ENCODE measurements at regions not wholly inside any gene's neighbourhood (a gene's known extent, or its start where the extent isn't known, plus 50 kb on each side); places are given as distances from the start of the nearest gene placed in this dataset.

DNA sequence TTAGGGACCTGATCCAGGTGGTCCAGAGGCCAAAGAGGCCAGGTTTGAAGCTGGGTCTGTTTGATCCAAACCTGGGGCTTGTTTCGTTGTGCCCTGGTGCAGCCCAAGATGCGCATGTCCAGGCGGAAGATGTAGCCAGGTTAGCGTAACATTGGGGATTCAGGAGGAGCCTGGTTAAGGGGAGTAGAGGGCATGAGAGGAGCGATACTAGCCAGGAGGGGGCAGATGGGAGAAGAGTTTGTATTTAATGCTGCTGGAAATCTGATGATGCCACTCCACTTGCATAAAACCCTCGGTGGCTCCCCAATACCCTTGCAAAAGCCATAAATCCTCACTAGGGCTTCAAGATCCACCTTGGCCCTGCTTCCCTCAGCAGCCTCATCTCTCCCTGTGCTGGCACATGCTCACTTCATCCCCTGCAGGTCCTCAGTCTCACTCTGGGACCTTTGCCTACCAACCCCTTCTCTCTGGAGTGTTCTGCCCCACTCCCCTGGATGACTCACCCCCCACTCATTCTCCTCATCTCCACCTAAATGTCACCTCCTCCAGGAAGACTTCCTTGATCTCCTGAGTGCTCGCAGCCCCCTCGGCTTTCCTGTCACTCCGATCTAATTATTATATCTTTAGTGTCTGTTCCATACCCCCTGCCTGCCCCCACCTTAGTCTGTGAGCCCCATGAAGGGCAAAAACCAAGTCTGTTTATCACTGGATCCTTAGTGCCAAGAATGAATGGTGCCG, 95.9 kb downstream of the MIAT start:
- TF ChIP-seq CTCF (IDR thresholded peaks at IDR 0.05) (no peak), POLR2AphosphoS5 (IDR thresholded peaks at IDR 0.05; ENCODE audit: insufficient read depth in 1 of 2, low read depth in 1 of 2) (no peak)

All from vagina (tissue), 2 donors.